MM.1S (cell line): ENCODE measurements at regions not wholly inside any gene's neighbourhood (a gene's known extent, or its start where the extent isn't known, plus 50 kb on each side); places are given as distances from the start of the nearest gene placed in this dataset.

Experiments used
- EZH2 ChIP-seq: fragments of 300-600 bp; sonication (generic); optimal IDR thresholded peaks from 2 replicates; pipeline ENCODE3; 2017; ENCODE audit warnings: low read depth, mild to moderate bottlenecking, antibody characterized with exemption, low read length, mixed read lengths
- EZH2phosphoT487 ChIP-seq: fragments of 300-600 bp; sonication (generic); IDR thresholded peaks from 2 replicates; pipeline ENCODE4 v1.6.1; 2018; ENCODE audit warnings: antibody characterized with exemption, low read length
- TF ChIP-seq, protein P1 (sequence below): fragments of 300-600 bp; sonication (generic); IDR thresholded peaks from 2 replicates; pipeline ENCODE4 v1.5.1; 2016; ENCODE audit warnings: antibody characterized with exemption, low read length, mixed read lengths

DNA sequence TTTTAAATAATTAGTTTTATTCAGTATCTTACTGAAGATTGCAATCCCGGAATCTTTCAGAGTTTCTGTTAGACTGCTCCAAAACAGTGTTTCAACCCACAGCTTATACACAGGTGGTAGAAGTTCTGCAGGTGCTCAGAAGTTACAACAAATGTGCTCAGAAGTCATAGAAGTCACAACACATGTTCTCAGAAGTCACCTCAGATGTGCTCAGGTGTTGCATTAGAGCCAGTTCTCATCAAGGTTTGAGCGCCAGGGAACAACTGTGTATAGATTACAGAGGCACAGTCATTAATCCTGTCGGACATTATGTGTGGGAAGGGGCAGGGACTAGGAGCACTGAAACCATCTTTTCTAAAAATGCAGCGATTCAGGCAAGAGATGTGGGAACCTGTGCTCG, 124.5 kb downstream of the ARSF start:
- TF ChIP-seq, protein P1, sequence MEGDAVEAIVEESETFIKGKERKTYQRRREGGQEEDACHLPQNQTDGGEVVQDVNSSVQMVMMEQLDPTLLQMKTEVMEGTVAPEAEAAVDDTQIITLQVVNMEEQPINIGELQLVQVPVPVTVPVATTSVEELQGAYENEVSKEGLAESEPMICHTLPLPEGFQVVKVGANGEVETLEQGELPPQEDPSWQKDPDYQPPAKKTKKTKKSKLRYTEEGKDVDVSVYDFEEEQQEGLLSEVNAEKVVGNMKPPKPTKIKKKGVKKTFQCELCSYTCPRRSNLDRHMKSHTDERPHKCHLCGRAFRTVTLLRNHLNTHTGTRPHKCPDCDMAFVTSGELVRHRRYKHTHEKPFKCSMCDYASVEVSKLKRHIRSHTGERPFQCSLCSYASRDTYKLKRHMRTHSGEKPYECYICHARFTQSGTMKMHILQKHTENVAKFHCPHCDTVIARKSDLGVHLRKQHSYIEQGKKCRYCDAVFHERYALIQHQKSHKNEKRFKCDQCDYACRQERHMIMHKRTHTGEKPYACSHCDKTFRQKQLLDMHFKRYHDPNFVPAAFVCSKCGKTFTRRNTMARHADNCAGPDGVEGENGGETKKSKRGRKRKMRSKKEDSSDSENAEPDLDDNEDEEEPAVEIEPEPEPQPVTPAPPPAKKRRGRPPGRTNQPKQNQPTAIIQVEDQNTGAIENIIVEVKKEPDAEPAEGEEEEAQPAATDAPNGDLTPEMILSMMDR, result no peak
- TF ChIP-seq EZH2, result no peak
- no peak for TF ChIP-seq EZH2phosphoT487
